HG02759 (cell line): ENCODE measurements at regions not wholly inside any gene's neighbourhood (a gene's known extent, or its start where the extent isn't known, plus 50 kb on each side); places are given as distances from the start of the nearest gene placed in this dataset.

Experiments
- ATAC-seq: cut with Tn5 transposase; IDR thresholded peaks from one replicate; pipeline ENCODE4 v1.9.1; 2021; ENCODE audit warnings: mild to moderate bottlenecking, moderate library complexity; ENCODE audit not compliant: unreplicated experiment

GRCh38 chr2:160940699-160941098 lies 219.5 kb upstream of the TANK start:
- ATAC-seq = peak; percentile 79

GRCh38 chr2:160941290-160941846 lies 218.9 kb upstream of the TANK start:
- ATAC-seq = no peak

GRCh38 chr2:160942476-160943142 lies 217.6 kb upstream of the TANK start:
- no peak for ATAC-seq

- ATAC-seq = no peak
Observed at GRCh38 chr2:160943414-160943813, 216.8 kb upstream of the TANK start.

- ATAC-seq = no peak
Observed at GRCh38 chr2:160952464-160953254, 207.6 kb upstream of the TANK start.

- ATAC-seq = no peak
Observed at GRCh38 chr2:160955578-160955977, 204.7 kb upstream of the TANK start.

- ATAC-seq = no peak
Observed at GRCh38 chr2:160956243-160956802, 203.9 kb upstream of the TANK start.

- ATAC-seq = no peak
Observed at GRCh38 chr2:160963957-160964356, 196.3 kb upstream of the TANK start.

GRCh38 chr2:160967523-160967922 lies 192.7 kb upstream of the TANK start:
- ATAC-seq = no peak

GRCh38 chr2:160968183-160968582 lies 192.0 kb upstream of the TANK start:
- no peak for ATAC-seq

- ATAC-seq = no peak
Observed at GRCh38 chr2:160970052-160970965, 189.9 kb upstream of the TANK start.

GRCh38 chr2:160973991-160974390 lies 186.2 kb upstream of the TANK start:
- no peak for ATAC-seq

- no peak for ATAC-seq
Observed at GRCh38 chr2:160974803-160975202, 185.4 kb upstream of the TANK start.

- no peak for ATAC-seq
Observed at GRCh38 chr2:160976797-160977196, 183.4 kb upstream of the TANK start.

- no peak for ATAC-seq
Observed at GRCh38 chr2:160977376-160977775, 182.9 kb upstream of the TANK start.

GRCh38 chr2:160977854-160978253 lies 182.4 kb upstream of the TANK start:
- ATAC-seq = no peak

GRCh38 chr2:160984426-160985077 lies 175.7 kb upstream of the TANK start:
- no peak for ATAC-seq

- no peak for ATAC-seq
Observed at GRCh38 chr2:160989778-160990177, 170.4 kb upstream of the TANK start.

GRCh38 chr2:160993654-160994061 lies 166.6 kb upstream of the TANK start:
- no peak for ATAC-seq
